H1 (cell line): ENCODE measurements at regions not wholly inside any gene's neighbourhood (a gene's known extent, or its start where the extent isn't known, plus 50 kb on each side); places are given as distances from the start of the nearest gene placed in this dataset.

ENCODE experiments used
- CTCF ChIA-PET: fragments of 300-600 bp; sonication (Branson Sonifier 250); formaldehyde crosslinking; loops from one replicate; lab custom pipeline; 2021; ENCODE audit not compliant: partially characterized antibody; lab: Charles Lee
- POLR2A ChIA-PET: fragments of 300-600 bp; sonication (Branson Sonifier 250); formaldehyde crosslinking; loops from one replicate; lab custom pipeline; 2021; ENCODE audit warnings: inconsistent platforms; ENCODE audit not compliant: partially characterized antibody; lab: Charles Lee
- DNase-seq, 2 experiments: peaks; one replicate each; pipeline versions ENCODE4 v3.0.0 to v3.0.0-alpha.2; 2010 to 2022; ENCODE audit warnings: low spot score in 2 of 2, low read depth in 1 of 2, mixed read lengths in 1 of 2
- FAIRE-seq: peaks from 2 replicates; lab custom pipeline; 2011; peaks lifted over from hg19 to GRCh38; lab: Jason Lieb, UNC
- H2AFZ ChIP-seq: 2 replicates; pipeline ENCODE4 v1.8.1; 2012; ENCODE audit warnings: low read length, inconsistent platforms
- H2AK5ac ChIP-seq: 2 replicates; pipeline ENCODE4 v1.6.1; 2013; ENCODE audit warnings: low read depth, low read length
- H2BK120ac ChIP-seq: replicated peaks from 2 replicates; pipeline ENCODE3; 2013; ENCODE audit warnings: low read depth, low read length, inconsistent platforms
- H2BK12ac ChIP-seq: 2 replicates; pipeline ENCODE4 v1.6.1; 2013; ENCODE audit warnings: low read depth, low read length
- H2BK15ac ChIP-seq: 2 replicates; pipeline ENCODE4 v1.6.1; 2013; ENCODE audit warnings: low read length
- H2BK20ac ChIP-seq: 2 replicates; pipeline ENCODE4 v1.6.1; 2013; ENCODE audit warnings: low read length
- H2BK5ac ChIP-seq: 2 replicates; pipeline ENCODE4 v1.6.1; 2013; ENCODE audit warnings: low read depth, low read length
- H3K14ac ChIP-seq: 2 replicates; pipeline ENCODE4 v1.6.1; 2013; ENCODE audit warnings: inconsistent platforms; ENCODE audit not compliant: insufficient read length
- H3K18ac ChIP-seq: 2 replicates; pipeline ENCODE4 v1.6.1; 2013; ENCODE audit warnings: low read length; ENCODE audit errors: extremely low read depth
- H3K23ac ChIP-seq: 2 replicates; pipeline ENCODE4 v1.6.1; 2013; ENCODE audit warnings: inconsistent platforms; ENCODE audit not compliant: insufficient read length
- H3K23me2 ChIP-seq: 2 replicates; pipeline ENCODE4 v1.6.1; 2013; ENCODE audit warnings: low read depth, low read length
- H3K27ac ChIP-seq: 2 replicates; pipeline ENCODE4 v1.6.1; 2011; ENCODE audit warnings: low read depth, low read length, inconsistent platforms
- H3K27me3 ChIP-seq, 4 experiments: replicated peaks in 1 of 4; 1 replicate in 1 of 4; 2 replicates in 3 of 4; pipeline versions ENCODE4 v1.6.1 to v1.8.1; 2011 to 2013; ENCODE audit warnings: low read length in 3 of 4, mild to moderate bottlenecking in 3 of 4, inconsistent platforms in 2 of 4, mixed read lengths in 2 of 4, moderate library complexity in 1 of 4; ENCODE audit not compliant: control insufficient read depth in 3 of 4, insufficient read depth in 3 of 4; ENCODE audit errors: extremely low read depth in 1 of 4
- H3K36me3 ChIP-seq, 4 experiments: 2 replicates each; pipeline versions ENCODE4 v1.6.1 to v1.8.1; 2011 to 2013; ENCODE audit warnings: mild to moderate bottlenecking in 4 of 4, low read length in 3 of 4, moderate library complexity in 2 of 4, control low read depth in 1 of 4, inconsistent platforms in 1 of 4; ENCODE audit not compliant: insufficient read depth in 4 of 4, control insufficient read depth in 2 of 4
- H3K4ac ChIP-seq: replicated peaks from 2 replicates; pipeline ENCODE3; 2013; ENCODE audit warnings: low read length, low read depth, mixed read lengths, inconsistent platforms; ENCODE audit not compliant: insufficient read length
- H3K4me1 ChIP-seq, 4 experiments: replicated peaks in 1 of 4; 1 replicate in 1 of 4; 2 replicates in 3 of 4; pipeline versions ENCODE4 v1.6.1 to v1.8.1; 2011 to 2013; ENCODE audit warnings: low read length in 3 of 4, inconsistent platforms in 2 of 4, mixed read lengths in 1 of 4; ENCODE audit not compliant: insufficient read depth in 4 of 4, control insufficient read depth in 3 of 4
- H3K4me2 ChIP-seq, 2 experiments: 2 replicates each; pipeline versions ENCODE4 v1.6.1 to v1.8.1; 2011 to 2013; ENCODE audit warnings: low read depth in 2 of 2, low read length in 2 of 2, control low read depth in 1 of 2, inconsistent platforms in 1 of 2, mild to moderate bottlenecking in 1 of 2; ENCODE audit not compliant: insufficient read depth in 1 of 2
- H3K4me3 ChIP-seq, 4 experiments: fragments of 200-600, 300-600 bp in 1 of 4; sonication (generic), shearing (Covaris generic), sonication (Bioruptor Twin) in 1 of 4; 2 replicates each; pipeline versions ENCODE4 v1.5.1 to v1.8.1; 2011 to 2016; ENCODE audit warnings: low read length in 4 of 4, low read depth in 3 of 4, control low read depth in 2 of 4, inconsistent platforms in 2 of 4, mild to moderate bottlenecking in 2 of 4, mixed read lengths in 1 of 4, moderate library complexity in 1 of 4; ENCODE audit not compliant: insufficient read depth in 2 of 4; ENCODE audit errors: extremely low read depth in 1 of 4
- H3K56ac ChIP-seq: replicated peaks from 2 replicates; pipeline ENCODE3; 2013; ENCODE audit warnings: low read depth, mild to moderate bottlenecking, mixed read lengths, low read length, inconsistent platforms; ENCODE audit not compliant: insufficient read length
- H3K79me1 ChIP-seq: 2 replicates; pipeline ENCODE4 v1.6.1; 2013; ENCODE audit warnings: low read depth, low read length, control low read depth
- H3K79me2 ChIP-seq, 2 experiments: 2 replicates each; pipeline versions ENCODE4 v1.6.1 to v1.8.1; 2012 to 2013; ENCODE audit warnings: low read length in 2 of 2, mild to moderate bottlenecking in 2 of 2, inconsistent platforms in 1 of 2; ENCODE audit not compliant: insufficient read depth in 2 of 2, control insufficient read depth in 1 of 2
- H3K9ac ChIP-seq, 4 experiments: replicated peaks in 1 of 4; 1 replicate in 1 of 4; 2 replicates in 3 of 4; pipeline versions ENCODE4 v1.6.1 to v1.8.1; 2011 to 2013; ENCODE audit warnings: low read depth in 3 of 4, low read length in 3 of 4, control low read depth in 2 of 4, mild to moderate bottlenecking in 2 of 4, moderate library complexity in 2 of 4, inconsistent platforms in 1 of 4; ENCODE audit errors: extremely low read depth in 1 of 4
- H3K9me3 ChIP-seq, 2 experiments: 2 replicates each; pipeline versions ENCODE4 v1.6.1 to v1.8.1; 2012 to 2013; ENCODE audit warnings: mild to moderate bottlenecking in 2 of 2, moderate library complexity in 2 of 2, control low read depth in 1 of 2, inconsistent platforms in 1 of 2, low read depth in 1 of 2, low read length in 1 of 2, mixed read lengths in 1 of 2; ENCODE audit not compliant: insufficient read depth in 2 of 2
- H4K20me1 ChIP-seq, 2 experiments: replicated peaks in 1 of 2; 2 replicates each; pipeline versions ENCODE3 to v1.8.1; 2011 to 2013; ENCODE audit warnings: inconsistent platforms in 2 of 2, low read length in 2 of 2, mild to moderate bottlenecking in 1 of 2; ENCODE audit not compliant: insufficient read depth in 2 of 2, control insufficient read depth in 1 of 2
- H4K5ac ChIP-seq: 2 replicates; pipeline ENCODE4 v1.6.1; 2013; ENCODE audit warnings: low read length, low read depth, mixed read lengths, inconsistent platforms; ENCODE audit not compliant: insufficient read length
- H4K8ac ChIP-seq: 2 replicates; pipeline ENCODE4 v1.8.0; 2013; ENCODE audit warnings: mild to moderate bottlenecking, moderate library complexity, low read length, inconsistent platforms; ENCODE audit not compliant: insufficient read depth; ENCODE audit errors: extremely low read depth
- H4K91ac ChIP-seq: replicated peaks from 2 replicates; pipeline ENCODE3; 2013; ENCODE audit warnings: low read length, mixed read lengths, inconsistent platforms; ENCODE audit not compliant: insufficient read length
- CHD1 ChIP-seq: IDR thresholded peaks from 2 replicates; pipeline ENCODE4 v1.6.1; 2012; ENCODE audit warnings: low read depth, low read length, improper control_type of control experiment
- CHD2 ChIP-seq: IDR thresholded peaks from 2 replicates; pipeline ENCODE4 v1.6.1; 2012; ENCODE audit warnings: low read length, improper control_type of control experiment
- EZH2 ChIP-seq: fragments of 200-600 bp; sonication (generic); IDR thresholded peaks from 2 replicates; pipeline ENCODE4 v1.7.1; 2012; ENCODE audit warnings: low read depth, mild to moderate bottlenecking, moderate library complexity, low read length, inconsistent platforms; ENCODE audit not compliant: severe bottlenecking
- JUND ChIP-seq: IDR thresholded peaks from 2 replicates; pipeline ENCODE4 v1.6.1; 2011; ENCODE audit warnings: mild to moderate bottlenecking, improper control_type of control experiment, low read length
- KDM4A ChIP-seq: IDR thresholded peaks from one replicate; pipeline ENCODE4 v1.7.1; 2012; ENCODE audit warnings: low read depth, mild to moderate bottlenecking, moderate library complexity, low read length, inconsistent platforms; ENCODE audit not compliant: severe bottlenecking
- POU5F1 ChIP-seq: IDR thresholded peaks from 2 replicates; pipeline ENCODE4 v1.6.1; 2011; ENCODE audit warnings: low read depth, mild to moderate bottlenecking, low read length, moderate library complexity
- SIN3A ChIP-seq, 2 experiments: IDR thresholded peaks in 1 of 2; conservative IDR thresholded peaks in 1 of 2; 2 replicates each; pipeline ENCODE4 v1.6.1; 2011 to 2012; ENCODE audit warnings: low read length in 2 of 2, improper control_type of control experiment in 1 of 2, low read depth in 1 of 2, mild to moderate bottlenecking in 1 of 2
- SP2 ChIP-seq: IDR thresholded peaks from 2 replicates; pipeline ENCODE4 v1.6.1; 2012; ENCODE audit warnings: mild to moderate bottlenecking, low read length, inconsistent platforms
- SP4 ChIP-seq: IDR thresholded peaks from 2 replicates; pipeline ENCODE4 v1.6.1; 2012; ENCODE audit warnings: low read length, inconsistent platforms
- SRF ChIP-seq: IDR thresholded peaks from 2 replicates; pipeline ENCODE4 v1.6.1; 2011; ENCODE audit warnings: mild to moderate bottlenecking, low read depth, low read length, moderate library complexity
- TAF7 ChIP-seq: optimal IDR thresholded peaks from 2 replicates; pipeline ENCODE3; 2011; ENCODE audit warnings: low read depth, mild to moderate bottlenecking, inconsistent platforms, low read length, moderate library complexity, borderline replicate concordance
- TEAD4 ChIP-seq: IDR thresholded peaks from 2 replicates; pipeline ENCODE4 v1.6.1; 2012; ENCODE audit warnings: low read depth, low read length, inconsistent platforms, mixed read lengths
- ZNF274 ChIP-seq: IDR thresholded peaks from 2 replicates; pipeline ENCODE4 v1.7.0; 2012; ENCODE audit warnings: low read length, borderline replicate concordance; ENCODE audit errors: extremely low read depth
- WGBS, 2 experiments: shearing (Covaris generic) in 1 of 2; methylation state at CpG; one replicate each; pipeline versions ENCODE4 v1.1.6 to v1.1.7; 2013 to 2015; ENCODE audit warnings: low lambda C conversion rate in 2 of 2, mixed read lengths in 2 of 2, inconsistent platforms in 1 of 2, low coverage in 1 of 2, missing lambda C conversion rate in 1 of 2; ENCODE audit not compliant: insufficient replicate concordance in 2 of 2, insufficient coverage in 1 of 2, insufficient read length in 1 of 2; ENCODE audit errors: extremely low coverage in 1 of 2, missing lambda C conversion rate in 1 of 2; 5-methylcytosine and 5-hydroxymethylcytosine counted together
- TF ChIP-seq, protein P1 (sequence below): IDR thresholded peaks from 2 replicates; pipeline ENCODE4 v1.6.1; 2011; ENCODE audit warnings: low read depth, mild to moderate bottlenecking, low read length; ENCODE audit not compliant: insufficient read depth
- TF ChIP-seq, protein P2 (sequence below): IDR thresholded peaks from 2 replicates; pipeline ENCODE4 v1.6.1; 2012; ENCODE audit warnings: inconsistent platforms

- Histone ChIP-seq H4K5ac (no peak overlapping the region), H2BK120ac (no peak overlapping the region), H3K79me1 (no peaks in the 10 kb centered on the region), H2BK20ac (no peak overlapping the region), H2AFZ (no peak overlapping the region), H3K4me3 (no peak overlapping the region), H2BK5ac (no peak overlapping the region), H3K9me3 (no peaks in the 10 kb centered on the region), H3K36me3 (no peaks in the 10 kb centered on the region), H3K79me2 (no peaks in the 10 kb centered on the region), H4K8ac (no peak overlapping the region), H3K23ac (no peak overlapping the region), H3K23me2 (no peaks in the 10 kb centered on the region), H4K91ac (no peak overlapping the region), H3K27me3 (no peaks in the 10 kb centered on the region), H3K4me2 (no peak overlapping the region), H2BK12ac (no peak overlapping the region), H3K14ac (no peak overlapping the region), H3K4ac (no peak overlapping the region), H3K56ac (no peak overlapping the region), H3K9ac (no peak overlapping the region), H2BK15ac (no peak overlapping the region), H3K4me1 (no peaks in the 10 kb centered on the region), H3K18ac (no peak overlapping the region), H4K20me1 (no peaks in the 10 kb centered on the region), H2AK5ac (no peak overlapping the region), H3K27ac (no peak overlapping the region)
- ChIA-PET CTCF (interaction anchor here (0.7 to 1.9 kb wide), 3 partner anchors 12 to 741 kb away, joined by 4 to 10 read pairs (median 4); no protein-coding TSS in a partner anchor), POLR2A (no interaction called here)
- FAIRE-seq (no peak), DNase-seq (no peak)
- WGBS, 2 experiments = 97% methylated on average over 2 of the region's 2 CpGs; no CpG with 5 or more reads in 1 of the 2 experiments
- TF ChIP-seq, protein P1, sequence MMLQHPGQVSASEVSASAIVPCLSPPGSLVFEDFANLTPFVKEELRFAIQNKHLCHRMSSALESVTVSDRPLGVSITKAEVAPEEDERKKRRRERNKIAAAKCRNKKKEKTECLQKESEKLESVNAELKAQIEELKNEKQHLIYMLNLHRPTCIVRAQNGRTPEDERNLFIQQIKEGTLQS = no peak
- TF ChIP-seq CHD2 = no peak
- no peak for TF ChIP-seq EZH2
- TF ChIP-seq SP4 = no peak
- no peak for TF ChIP-seq POU5F1
- TF ChIP-seq TEAD4 = no peak
- TF ChIP-seq SRF = no peak
- TF ChIP-seq CHD1 = no peak
- no peak for TF ChIP-seq SP2
- no peak for TF ChIP-seq ZNF274
- no peak for TF ChIP-seq KDM4A
- TF ChIP-seq, protein P2, sequence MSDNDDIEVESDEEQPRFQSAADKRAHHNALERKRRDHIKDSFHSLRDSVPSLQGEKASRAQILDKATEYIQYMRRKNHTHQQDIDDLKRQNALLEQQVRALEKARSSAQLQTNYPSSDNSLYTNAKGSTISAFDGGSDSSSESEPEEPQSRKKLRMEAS = no peak
- TF ChIP-seq SIN3A (conservative IDR thresholded peaks at IDR 0.05 in 1 of 2, IDR thresholded peaks at IDR 0.05 in 1 of 2; ENCODE audit: low read depth in 1 of 2, low read length in 2 of 2) = no peak
- no peak for TF ChIP-seq JUND
- no peak for TF ChIP-seq TAF7
Measured at GRCh38 chr10:44745920-44746319, 165.2 kb upstream of the TMEM72 start.
